ENCODE measurements at regions not wholly inside any gene's neighbourhood (a gene's known extent, or its start where the extent isn't known, plus 50 kb on each side); places are given as distances from the start of the nearest gene placed in this dataset.
A peak's percentile ranks its signal among the peaks of the same experiment; 100 is the strongest.
"Not testable (repeated sequence)": the region's sequence is repeated elsewhere in the genome, so short reads cannot be mapped to it uniquely, and the experiment has no call there.

DNA sequence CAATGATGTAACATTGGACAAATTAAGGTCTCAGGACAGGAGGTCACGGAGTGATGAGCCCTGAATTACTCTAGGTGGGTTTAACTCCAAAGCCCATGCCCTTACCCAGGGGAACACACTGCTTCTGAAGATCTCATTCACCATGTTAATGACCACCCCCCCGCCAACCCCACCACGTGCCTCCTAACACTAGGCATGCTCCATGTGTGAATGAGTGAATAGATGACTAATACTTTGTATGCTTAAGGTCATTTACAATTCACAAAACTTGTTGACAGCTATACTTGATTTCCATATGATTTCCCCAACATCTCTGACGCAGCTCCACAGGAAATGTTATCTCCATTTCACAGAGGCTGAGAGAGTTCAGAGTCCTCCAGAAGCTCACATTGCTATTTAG is 184.9 kb downstream of the ZNF92 start:
- intact Hi-C loops (cut with micrococcal nuclease); H3K36me3 Mint-ChIP-seq (ENCODE audit: low read depth); H3K4me1 Mint-ChIP-seq (ENCODE audit: low read depth); H3K4me3 Mint-ChIP-seq; H3K27ac Mint-ChIP-seq; H3K9me3 Mint-ChIP-seq; H3K27me3 Mint-ChIP-seq: not testable (repeated sequence)

DNA sequence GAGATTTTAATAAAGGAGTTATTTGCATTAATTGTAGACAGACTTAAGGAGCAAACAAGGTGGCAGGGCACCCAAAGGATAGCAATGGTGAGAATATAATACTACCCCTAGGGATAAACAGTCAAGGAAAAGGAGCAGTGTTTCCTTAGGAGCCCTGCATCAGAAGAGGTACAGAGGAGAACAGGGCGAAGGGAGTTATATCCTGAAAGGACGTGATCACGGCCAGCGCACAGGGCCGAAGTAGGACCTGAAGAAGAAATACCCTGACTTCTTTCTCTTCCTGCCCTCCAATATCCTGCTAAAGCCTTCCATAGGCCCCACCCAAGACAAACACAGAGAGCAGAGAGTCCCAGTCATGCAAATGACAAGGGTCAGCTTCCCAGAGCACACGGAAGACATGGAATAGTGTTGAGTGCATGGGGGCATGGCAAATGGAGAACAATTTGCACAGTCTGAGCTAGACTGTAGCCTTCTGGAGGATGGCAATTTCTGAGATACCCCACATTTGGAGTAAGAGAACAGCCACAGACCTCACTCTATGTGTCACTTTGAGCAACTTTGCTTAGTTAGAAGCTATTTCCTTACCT is 188.2 kb downstream of the ZNF92 start:
- H3K36me3 Mint-ChIP-seq (ENCODE audit: low read depth); H3K4me3 Mint-ChIP-seq; intact Hi-C loops (cut with micrococcal nuclease); H3K9me3 Mint-ChIP-seq; H3K27me3 Mint-ChIP-seq; H3K4me1 Mint-ChIP-seq (ENCODE audit: low read depth); H3K27ac Mint-ChIP-seq: not testable (repeated sequence)

DNA sequence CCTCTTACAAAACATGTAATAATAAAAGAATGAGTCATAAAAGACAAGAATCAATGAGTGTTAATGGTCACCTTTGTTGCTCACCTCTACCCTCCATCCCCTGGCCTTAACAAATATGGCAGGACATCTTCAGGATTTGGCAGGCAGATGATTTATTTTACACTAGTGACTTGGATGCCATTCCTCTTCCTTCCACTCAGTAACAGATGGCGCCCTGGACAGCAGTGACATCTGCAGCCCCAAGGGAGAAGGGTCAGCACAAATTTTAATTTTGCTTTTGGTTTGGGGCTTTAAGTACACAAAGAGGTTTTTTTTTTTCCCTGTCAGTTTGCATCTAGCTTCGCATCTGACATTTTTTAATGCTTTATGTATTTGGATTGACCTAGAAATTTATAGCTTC is 188.9 kb downstream of the ZNF92 start:
- not testable (repeated sequence) for H3K36me3 Mint-ChIP-seq (ENCODE audit: low read depth); H3K27me3 Mint-ChIP-seq; H3K9me3 Mint-ChIP-seq

DNA sequence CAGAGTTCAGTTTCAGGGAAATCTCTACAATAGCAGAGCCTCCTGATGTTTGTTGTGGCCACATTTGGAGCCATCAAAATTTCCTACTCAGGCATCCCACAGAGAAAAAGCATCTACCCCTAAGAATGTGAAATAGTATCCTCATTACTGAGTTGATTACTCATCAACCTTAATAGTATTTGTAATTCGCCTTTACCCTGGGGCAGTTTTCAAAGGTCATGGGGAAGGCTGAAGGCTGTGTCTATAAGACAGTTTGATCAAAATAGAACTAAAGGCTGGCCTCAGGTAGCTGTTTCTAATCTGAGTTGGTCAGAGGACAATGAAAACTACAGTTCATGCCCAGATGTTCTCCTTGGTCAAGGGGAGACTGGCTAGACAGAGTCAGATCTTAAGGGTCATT is 189.7 kb downstream of the ZNF92 start:
- H3K4me1 Mint-ChIP-seq (ENCODE audit: low read depth); H3K9me3 Mint-ChIP-seq; H3K27ac Mint-ChIP-seq; intact Hi-C loops (cut with micrococcal nuclease); H3K36me3 Mint-ChIP-seq (ENCODE audit: low read depth); H3K27me3 Mint-ChIP-seq; H3K4me3 Mint-ChIP-seq: not testable (repeated sequence)

More for the DNA sequence above, 188.9 kb downstream of the ZNF92 start:
- H3K4me3 Mint-ChIP-seq; H3K27ac Mint-ChIP-seq; intact Hi-C loops (cut with micrococcal nuclease); H3K4me1 Mint-ChIP-seq (ENCODE audit: low read depth): not testable (repeated sequence)

DNA sequence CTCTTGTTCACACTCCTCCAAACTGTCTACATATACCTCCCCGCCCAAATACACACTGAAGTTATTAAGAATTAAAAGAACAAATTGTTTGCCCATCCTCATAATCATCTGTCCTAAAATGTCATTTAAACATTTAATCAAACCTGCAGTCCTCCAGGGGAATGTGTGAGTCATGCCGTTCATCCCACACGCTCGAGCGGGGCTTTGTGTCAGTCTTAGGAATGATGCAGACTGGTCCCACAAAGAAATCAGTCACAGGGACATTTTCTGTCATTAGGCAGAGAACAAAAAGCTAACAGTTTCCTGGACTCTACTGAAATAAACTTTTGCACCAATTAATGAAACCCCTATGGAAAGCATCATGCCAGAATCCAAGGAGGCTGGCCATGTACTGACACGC is 194.6 kb downstream of the ZNF92 start:
- H3K27ac Mint-ChIP-seq; intact Hi-C loops (cut with micrococcal nuclease); H3K36me3 Mint-ChIP-seq (ENCODE audit: low read depth); H3K9me3 Mint-ChIP-seq; H3K4me3 Mint-ChIP-seq; H3K4me1 Mint-ChIP-seq (ENCODE audit: low read depth); H3K27me3 Mint-ChIP-seq: not testable (repeated sequence)

DNA sequence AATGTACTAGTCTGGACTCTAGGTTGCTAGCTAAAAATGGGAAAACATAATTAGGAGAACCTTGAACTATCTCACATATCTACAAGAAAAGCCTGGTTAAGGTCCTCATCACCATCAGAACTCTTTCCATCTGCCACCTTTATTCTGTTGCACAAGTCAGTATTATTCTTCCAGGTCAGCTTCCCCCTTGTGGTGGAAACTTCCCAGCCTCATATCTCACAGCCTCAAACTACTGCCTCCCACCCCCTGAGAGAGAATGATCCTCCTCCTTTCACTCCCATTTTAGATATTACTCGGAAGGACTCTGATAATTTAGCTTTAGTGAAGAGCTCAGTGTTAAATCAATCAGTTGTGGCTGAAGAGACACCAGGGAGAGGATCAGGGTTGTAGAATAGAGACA is 197.3 kb downstream of the ZNF92 start:
- H3K4me3 Mint-ChIP-seq; H3K27ac Mint-ChIP-seq; intact Hi-C loops (cut with micrococcal nuclease); H3K36me3 Mint-ChIP-seq (ENCODE audit: low read depth); H3K27me3 Mint-ChIP-seq; H3K4me1 Mint-ChIP-seq (ENCODE audit: low read depth); H3K9me3 Mint-ChIP-seq: not testable (repeated sequence)

DNA sequence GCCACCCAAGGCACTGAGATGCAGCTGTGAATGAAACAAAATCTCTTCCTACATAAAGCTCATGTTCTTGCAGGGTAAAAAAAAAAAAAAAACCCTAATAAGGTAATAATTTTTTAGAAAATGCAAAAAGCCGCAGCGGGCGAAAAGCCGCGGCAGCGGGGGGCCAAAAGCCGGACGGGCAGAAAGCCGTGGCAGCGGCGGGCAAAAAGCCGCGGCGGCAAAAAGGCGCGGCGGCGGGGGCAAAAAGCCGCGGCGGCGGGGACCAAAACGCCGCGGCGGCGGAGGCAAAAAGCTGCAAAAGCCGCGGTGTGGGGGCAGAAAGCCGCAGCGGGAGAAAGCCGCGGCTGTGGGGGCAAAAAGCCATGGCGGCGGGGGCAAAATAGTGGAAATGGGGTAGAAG is 198.9 kb downstream of the ZNF92 start:
- H3K4me3 Mint-ChIP-seq, result peak overlapping the region; percentile 37
- H3K9me3 Mint-ChIP-seq; H3K4me1 Mint-ChIP-seq (ENCODE audit: low read depth); H3K27me3 Mint-ChIP-seq; intact Hi-C loops (cut with micrococcal nuclease); H3K27ac Mint-ChIP-seq; H3K36me3 Mint-ChIP-seq (ENCODE audit: low read depth): not testable (repeated sequence)

DNA sequence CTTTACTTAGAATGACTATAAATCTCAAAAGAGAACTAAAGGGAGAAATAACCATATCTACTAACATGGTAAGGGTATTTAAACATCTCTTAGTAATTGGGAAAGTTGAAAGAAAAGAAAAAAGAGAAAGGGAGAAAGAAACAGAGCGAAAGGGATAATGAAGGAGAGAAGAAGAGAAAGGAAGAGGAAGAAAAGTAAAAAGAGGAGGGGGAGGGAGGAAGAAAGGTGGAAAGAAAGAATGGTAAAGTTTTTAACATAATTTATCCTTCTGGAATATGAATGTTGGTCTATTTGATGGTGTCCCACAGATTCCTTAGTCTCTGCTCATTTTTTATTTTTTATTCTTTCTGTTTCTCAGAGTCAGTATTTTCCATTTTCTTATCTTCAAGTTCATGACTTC is 202.7 kb downstream of the ZNF92 start:
- H3K4me1 Mint-ChIP-seq (ENCODE audit: low read depth); H3K27ac Mint-ChIP-seq; H3K27me3 Mint-ChIP-seq: not testable (repeated sequence)

DNA sequence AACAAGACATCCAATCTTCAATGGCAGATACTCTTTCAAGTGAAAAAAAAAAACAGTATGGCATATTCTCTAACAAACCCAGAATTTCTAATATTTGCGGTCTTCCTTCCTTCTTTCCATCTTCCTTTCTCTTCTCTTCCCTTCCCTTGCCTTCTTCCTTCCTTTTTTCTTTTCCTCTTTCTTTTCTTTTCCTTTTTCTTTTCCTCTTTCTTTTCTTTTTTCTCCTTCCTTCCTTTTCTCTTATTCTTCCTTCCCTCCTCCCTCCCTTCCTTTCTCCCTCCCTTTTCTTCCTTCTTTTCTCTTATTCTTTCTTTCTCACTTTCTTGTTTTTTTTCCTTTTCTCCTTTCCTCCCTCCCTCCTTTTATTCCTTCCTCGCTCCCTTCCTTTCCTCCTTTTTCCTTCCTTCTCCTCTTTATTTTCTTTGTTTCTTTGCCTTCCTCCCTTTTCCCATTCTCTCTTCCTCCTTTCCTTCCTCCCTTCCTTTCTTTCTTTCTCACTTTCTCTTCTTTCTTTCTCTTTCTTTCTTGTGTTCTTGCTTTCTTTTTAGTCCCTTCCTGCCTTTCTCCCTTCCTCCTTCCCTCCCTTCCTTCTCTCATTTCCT is 209.0 kb downstream of the ZNF92 start:
- H3K27ac Mint-ChIP-seq; intact Hi-C loops (cut with micrococcal nuclease); H3K4me3 Mint-ChIP-seq; H3K4me1 Mint-ChIP-seq (ENCODE audit: low read depth); H3K27me3 Mint-ChIP-seq; H3K36me3 Mint-ChIP-seq (ENCODE audit: low read depth); H3K9me3 Mint-ChIP-seq: not testable (repeated sequence)

More for the DNA sequence above, 202.7 kb downstream of the ZNF92 start:
- H3K36me3 Mint-ChIP-seq (ENCODE audit: low read depth); H3K9me3 Mint-ChIP-seq; intact Hi-C loops (cut with micrococcal nuclease); H3K4me3 Mint-ChIP-seq: not testable (repeated sequence)

DNA sequence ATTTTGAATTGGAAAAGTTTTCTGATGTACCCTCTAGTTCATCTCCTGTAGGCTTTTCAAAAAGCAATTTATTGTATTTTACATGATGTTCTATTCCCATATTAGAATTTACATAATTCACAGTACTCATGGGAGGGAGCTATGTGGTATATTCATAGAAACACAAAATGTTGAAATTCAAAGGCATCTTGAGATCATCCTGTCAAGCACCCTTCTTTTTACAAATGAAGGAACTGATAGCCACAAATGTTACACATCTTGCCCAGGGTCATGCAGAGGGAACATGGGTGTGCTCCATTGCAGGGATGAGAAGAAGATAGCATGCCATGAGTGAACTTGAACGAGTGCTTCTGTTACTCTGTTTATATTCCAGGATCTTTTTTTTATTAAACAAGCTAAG is 228.8 kb downstream of the ZNF92 start:
- H3K27me3 Mint-ChIP-seq; H3K4me3 Mint-ChIP-seq; intact Hi-C loops (cut with micrococcal nuclease); H3K27ac Mint-ChIP-seq; H3K36me3 Mint-ChIP-seq (ENCODE audit: low read depth); H3K4me1 Mint-ChIP-seq (ENCODE audit: low read depth): not testable (repeated sequence)
- peaks cover 19% of the 10 kb centered on the region for H3K9me3 Mint-ChIP-seq

DNA sequence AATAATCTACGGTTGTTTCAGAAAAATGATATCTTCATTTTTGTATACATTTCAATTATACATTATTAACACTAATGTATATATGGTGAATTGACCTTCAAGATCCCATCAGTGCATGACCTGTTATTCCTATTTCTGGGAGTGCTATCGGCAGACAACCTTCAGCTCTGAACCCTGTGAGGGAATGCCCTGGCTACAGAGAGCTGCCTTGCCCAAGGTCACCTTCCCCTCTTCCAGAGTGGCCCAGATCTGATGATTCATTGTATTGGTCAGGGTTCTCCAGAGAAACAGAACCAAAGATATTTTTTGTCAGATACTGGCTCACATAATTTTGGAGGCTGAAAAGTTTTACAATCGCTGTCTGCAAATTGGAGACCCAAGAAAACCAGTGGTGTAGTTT is 235.5 kb downstream of the ZNF92 start:
- H3K27me3 Mint-ChIP-seq, result peaks cover 6% of the 10 kb centered on the region
- no peaks in the 10 kb centered on the region for H3K4me1 Mint-ChIP-seq (ENCODE audit: low read depth)
- H3K27ac Mint-ChIP-seq, result no peak overlapping the region
- H3K4me3 Mint-ChIP-seq, result no peak overlapping the region
- intact Hi-C loops (cut with micrococcal nuclease), result no loop called here
- H3K36me3 Mint-ChIP-seq (ENCODE audit: low read depth), result no peaks in the 10 kb centered on the region
- H3K9me3 Mint-ChIP-seq, result peaks cover under 1% of the 10 kb centered on the region

DNA sequence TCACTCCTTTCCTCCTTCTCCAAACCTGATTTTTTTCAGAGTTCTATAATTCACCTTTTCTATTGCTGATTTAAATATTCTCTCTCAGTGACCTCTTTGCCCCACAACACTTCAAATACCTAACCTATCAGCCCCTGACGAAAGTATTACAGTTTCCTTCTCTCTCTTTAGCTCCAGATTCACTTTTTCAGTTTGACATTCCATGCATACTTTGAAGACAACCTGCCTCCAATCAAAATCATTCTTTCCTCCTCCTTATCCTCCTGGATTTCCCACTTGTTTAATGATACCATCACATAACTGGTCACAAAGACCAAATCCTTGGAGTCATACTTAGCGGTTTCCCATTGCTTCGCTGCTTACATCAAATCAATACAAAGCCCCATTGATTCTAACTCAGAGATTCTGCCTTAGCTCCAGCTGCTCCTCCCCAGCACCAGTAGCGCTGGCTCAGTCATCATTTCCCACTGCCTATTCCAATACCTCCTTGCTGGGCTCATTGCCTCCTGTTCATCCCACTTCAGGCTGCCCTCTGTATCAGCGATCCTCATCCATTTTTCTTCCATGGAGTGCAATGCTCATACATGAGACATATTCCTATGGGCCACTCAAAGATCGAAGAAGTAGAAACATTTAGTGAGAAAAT is 240.1 kb downstream of the ZNF92 start:
- H3K36me3 Mint-ChIP-seq (ENCODE audit: low read depth); H3K4me1 Mint-ChIP-seq (ENCODE audit: low read depth); H3K9me3 Mint-ChIP-seq; H3K27me3 Mint-ChIP-seq; H3K4me3 Mint-ChIP-seq; H3K27ac Mint-ChIP-seq; intact Hi-C loops (cut with micrococcal nuclease): not testable (repeated sequence)

DNA sequence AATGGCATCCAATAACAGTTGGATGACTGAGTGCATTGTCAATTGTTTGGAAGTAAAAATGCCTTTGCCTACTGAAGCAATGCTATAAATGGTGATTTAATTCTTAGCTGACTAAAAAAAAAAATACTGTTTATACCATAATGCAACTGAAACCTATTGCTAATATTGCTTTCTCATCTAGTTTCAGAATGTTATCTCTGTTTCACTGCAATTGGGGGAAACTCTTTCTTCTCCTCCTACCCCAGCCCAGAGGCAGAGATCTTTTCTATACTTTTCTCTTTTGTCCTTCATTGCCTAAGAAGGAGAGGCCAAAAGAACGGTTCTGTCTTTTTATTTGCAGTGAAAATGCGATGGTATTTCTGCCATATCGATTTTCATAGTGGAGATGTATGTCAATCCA is 242.5 kb downstream of the ZNF92 start:
- H3K9me3 Mint-ChIP-seq; H3K36me3 Mint-ChIP-seq (ENCODE audit: low read depth); H3K4me3 Mint-ChIP-seq; H3K27me3 Mint-ChIP-seq; H3K27ac Mint-ChIP-seq; intact Hi-C loops (cut with micrococcal nuclease); H3K4me1 Mint-ChIP-seq (ENCODE audit: low read depth): not testable (repeated sequence)

DNA sequence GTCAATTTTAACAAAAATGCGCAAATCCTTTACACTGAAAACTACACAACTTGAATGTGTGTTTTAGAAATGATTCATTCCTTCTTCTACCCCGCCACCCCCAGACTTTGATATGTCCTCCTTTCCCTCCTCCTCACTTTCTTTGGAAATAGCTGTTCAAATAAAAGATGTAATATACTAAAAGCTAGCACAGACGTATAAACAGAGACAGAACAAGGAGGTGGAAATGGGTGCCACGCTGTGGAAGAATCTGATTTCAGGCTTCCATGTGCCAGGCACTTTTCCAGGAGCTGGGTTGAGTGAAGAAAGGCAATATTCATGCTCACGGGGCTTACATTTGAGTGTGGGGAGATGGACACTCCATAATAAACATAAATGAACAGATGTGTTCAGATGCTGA is 246.6 kb downstream of the ZNF92 start:
- H3K9me3 Mint-ChIP-seq; H3K4me1 Mint-ChIP-seq (ENCODE audit: low read depth); H3K4me3 Mint-ChIP-seq; intact Hi-C loops (cut with micrococcal nuclease); H3K27ac Mint-ChIP-seq; H3K36me3 Mint-ChIP-seq (ENCODE audit: low read depth): not testable (repeated sequence)
- H3K27me3 Mint-ChIP-seq, result peaks cover 11% of the 10 kb centered on the region

DNA sequence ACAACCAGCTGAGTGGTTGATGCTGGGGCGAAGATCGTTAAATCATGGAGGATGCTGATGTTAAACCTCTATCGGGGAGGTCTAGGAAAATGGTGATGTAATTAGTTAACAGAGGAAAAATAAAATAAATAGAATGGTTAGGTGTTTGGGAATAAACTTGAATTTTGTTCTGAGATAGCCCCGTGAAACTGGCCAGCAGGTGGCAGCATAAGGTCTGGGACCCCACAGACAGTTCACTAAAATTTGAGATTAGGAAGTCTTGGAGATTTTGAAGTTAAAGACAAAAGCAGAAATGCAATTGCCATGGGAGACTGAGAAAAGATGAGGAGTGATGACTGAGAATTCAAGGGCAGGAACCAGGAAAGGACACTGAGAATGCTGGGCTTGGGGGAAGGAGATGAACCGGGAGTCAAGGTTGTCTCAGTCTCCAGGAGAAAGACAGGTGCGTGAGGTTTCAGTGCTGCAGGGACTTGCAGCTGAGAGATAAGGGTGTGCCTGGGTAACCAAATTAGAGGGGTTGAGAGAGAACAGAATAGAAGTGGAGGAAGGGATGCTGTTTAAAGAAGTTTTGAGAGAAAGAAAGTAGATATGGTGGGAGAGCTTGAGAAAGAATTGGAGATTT is 248.0 kb downstream of the ZNF92 start:
- H3K9me3 Mint-ChIP-seq; H3K4me1 Mint-ChIP-seq (ENCODE audit: low read depth): not testable (repeated sequence)

More for the DNA sequence above, 248.0 kb downstream of the ZNF92 start:
- H3K27me3 Mint-ChIP-seq; H3K4me3 Mint-ChIP-seq; H3K36me3 Mint-ChIP-seq (ENCODE audit: low read depth); H3K27ac Mint-ChIP-seq; intact Hi-C loops (cut with micrococcal nuclease): not testable (repeated sequence)

Data from dendritic cell treated with granulocyte-macrophage colony-stimulating factor and Interleukin-4, amounts not matched to agents 40 ng/mL and 50 ng/mL, for 4 days (primary cell).